ENCODE measurements at regions not wholly inside any gene's neighbourhood (a gene's known extent, or its start where the extent isn't known, plus 50 kb on each side); places are given as distances from the start of the nearest gene placed in this dataset.

GRCh38 chr3:177606891-177607290 is 409.6 kb upstream of the TBL1XR1 start:
- H3K36me3 ChIP-seq (ENCODE audit: control insufficient read depth in 1 of 2, insufficient read depth in 2 of 2, low read length in 2 of 2) = no peaks in the 10 kb centered on the region
- peak; percentile 31 to 67 for DNase-seq
- H2BK120ac ChIP-seq (ENCODE audit: insufficient read depth, low read length, poor library complexity) = no peak overlapping the region
- H3K4ac ChIP-seq (ENCODE audit: low read depth, low read length) = no peak overlapping the region
- H4K12ac ChIP-seq (ENCODE audit: low read depth, low read length) = no peak overlapping the region
- no peak overlapping the region for H4K8ac ChIP-seq (ENCODE audit: low read depth, low read length)
- no peak overlapping the region for H3K14ac ChIP-seq (ENCODE audit: low read length)
- H2BK5ac ChIP-seq (ENCODE audit: low read depth, low read length, poor library complexity) = no peak overlapping the region
- H3K27me3 ChIP-seq (ENCODE audit: insufficient read depth, low read length) = no peaks in the 10 kb centered on the region
- no peak overlapping the region for H3K23ac ChIP-seq (ENCODE audit: low read length)
- no peaks in the 10 kb centered on the region for H3K79me2 ChIP-seq (ENCODE audit: control insufficient read depth, insufficient read depth, low read length, poor library complexity)
- peaks cover 8% of the 10 kb centered on the region for H3K79me1 ChIP-seq (ENCODE audit: low read length)
- no peak overlapping the region for H2AFZ ChIP-seq (ENCODE audit: insufficient read depth, low read length, poor library complexity)
- peak overlapping the region; percentile 51 for H4K91ac ChIP-seq (ENCODE audit: low read depth, low read length)
- H3K4me2 ChIP-seq (ENCODE audit: low read length) = no peak overlapping the region
- peaks cover 7 to 12% of the 10 kb centered on the region in 2 experiments for H3K4me1 ChIP-seq (ENCODE audit: control insufficient read depth in 1 of 2, insufficient read depth in 2 of 2, low read length in 2 of 2)
- H3K9me3 ChIP-seq (ENCODE audit: insufficient read depth, low read depth, low read length) = no peaks in the 10 kb centered on the region
- no peak overlapping the region for H2BK12ac ChIP-seq (ENCODE audit: low read length)
- H3K27ac ChIP-seq (ENCODE audit: low read depth, low read length) = peak overlapping the region; percentile 32
- peak overlapping the region; percentile 79 for H2AK5ac ChIP-seq (ENCODE audit: low read length)
- H3K9ac ChIP-seq (ENCODE audit: low read length) = no peak overlapping the region
- H3K4me3 ChIP-seq (ENCODE audit: low read depth, low read length) = no peak overlapping the region
- H3K18ac ChIP-seq (ENCODE audit: low read length) = no peak overlapping the region
- no CpG with 5 or more reads among the region's 4 CpGs for WGBS (ENCODE audit: extremely low coverage, insufficient coverage, insufficient read length)

DNA sequence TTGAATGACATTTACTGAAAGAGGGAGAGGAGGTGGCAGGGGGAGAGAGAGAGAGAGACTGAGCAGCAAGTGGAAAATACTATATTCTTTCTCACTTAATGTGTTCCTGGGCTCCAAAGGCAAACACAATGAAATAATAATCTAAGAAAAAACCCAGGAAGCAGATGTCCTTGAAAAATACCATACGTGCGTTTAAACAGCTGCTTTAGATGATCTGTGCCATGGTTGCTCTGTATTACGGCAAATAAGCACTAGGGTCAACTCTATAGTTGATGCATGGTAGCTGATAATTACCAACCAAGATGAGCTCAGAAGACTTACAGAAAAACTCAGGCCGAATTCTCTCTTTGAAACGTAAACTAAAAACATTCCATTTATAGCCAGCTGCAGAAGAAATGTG is 410.3 kb upstream of the TBL1XR1 start:
- Histone ChIP-seq H2BK5ac (ENCODE audit: low read depth, low read length, poor library complexity) (no peak overlapping the region), H2BK120ac (ENCODE audit: insufficient read depth, low read length, poor library complexity) (no peak overlapping the region), H3K36me3 (ENCODE audit: control insufficient read depth in 1 of 2, insufficient read depth in 2 of 2, low read length in 2 of 2) (no peaks in the 10 kb centered on the region), H3K4me2 (ENCODE audit: low read length) (no peak overlapping the region), H3K18ac (ENCODE audit: low read length) (no peak overlapping the region), H3K14ac (ENCODE audit: low read length) (no peak overlapping the region), H2AFZ (ENCODE audit: insufficient read depth, low read length, poor library complexity) (no peak overlapping the region), H3K4ac (ENCODE audit: low read depth, low read length) (no peak overlapping the region), H3K4me3 (ENCODE audit: low read depth, low read length) (no peak overlapping the region), H4K91ac (ENCODE audit: low read depth, low read length) (no peak overlapping the region), H3K79me2 (ENCODE audit: control insufficient read depth, insufficient read depth, low read length, poor library complexity) (no peaks in the 10 kb centered on the region), H3K27ac (ENCODE audit: low read depth, low read length) (no peak overlapping the region), H3K9me3 (ENCODE audit: insufficient read depth, low read depth, low read length) (no peaks in the 10 kb centered on the region), H4K8ac (ENCODE audit: low read depth, low read length) (no peak overlapping the region), H2AK5ac (ENCODE audit: low read length) (no peak overlapping the region), H3K23ac (ENCODE audit: low read length) (no peak overlapping the region), H3K27me3 (ENCODE audit: insufficient read depth, low read length) (no peaks in the 10 kb centered on the region), H3K4me1 (ENCODE audit: control insufficient read depth in 1 of 2, insufficient read depth in 2 of 2, low read length in 2 of 2) (peaks cover 6 to 11% of the 10 kb centered on the region in 2 experiments), H4K12ac (ENCODE audit: low read depth, low read length) (no peak overlapping the region), H3K9ac (ENCODE audit: low read length) (no peak overlapping the region), H3K79me1 (ENCODE audit: low read length) (peaks cover 8% of the 10 kb centered on the region), H2BK12ac (ENCODE audit: low read length) (no peak overlapping the region)
- no CpG with 5 or more reads among the region's 5 CpGs for WGBS (ENCODE audit: extremely low coverage, insufficient coverage, insufficient read length)
- DNase-seq = no peak

- Histone ChIP-seq H3K4me1 (ENCODE audit: control insufficient read depth in 1 of 2, insufficient read depth in 2 of 2, low read length in 2 of 2) (peaks cover 5 to 6% of the 10 kb centered on the region in 2 experiments), H3K4me3 (ENCODE audit: low read depth, low read length) (no peak overlapping the region), H3K23ac (ENCODE audit: low read length) (no peak overlapping the region), H4K91ac (ENCODE audit: low read depth, low read length) (no peak overlapping the region), H3K27ac (ENCODE audit: low read depth, low read length) (no peak overlapping the region), H3K9ac (ENCODE audit: low read length) (no peak overlapping the region), H3K36me3 (ENCODE audit: control insufficient read depth in 1 of 2, insufficient read depth in 2 of 2, low read length in 2 of 2) (no peaks in the 10 kb centered on the region), H4K12ac (ENCODE audit: low read depth, low read length) (no peak overlapping the region), H2AK5ac (ENCODE audit: low read length) (no peak overlapping the region), H2AFZ (ENCODE audit: insufficient read depth, low read length, poor library complexity) (no peak overlapping the region), H3K9me3 (ENCODE audit: insufficient read depth, low read depth, low read length) (no peaks in the 10 kb centered on the region), H2BK120ac (ENCODE audit: insufficient read depth, low read length, poor library complexity) (no peak overlapping the region), H4K8ac (ENCODE audit: low read depth, low read length) (no peak overlapping the region), H2BK12ac (ENCODE audit: low read length) (peak overlapping the region; percentile 23), H3K79me1 (ENCODE audit: low read length) (peaks cover 8% of the 10 kb centered on the region), H3K4me2 (ENCODE audit: low read length) (no peak overlapping the region), H3K18ac (ENCODE audit: low read length) (no peak overlapping the region), H3K27me3 (ENCODE audit: insufficient read depth, low read length) (no peaks in the 10 kb centered on the region), H2BK5ac (ENCODE audit: low read depth, low read length, poor library complexity) (no peak overlapping the region), H3K79me2 (ENCODE audit: control insufficient read depth, insufficient read depth, low read length, poor library complexity) (no peaks in the 10 kb centered on the region), H3K4ac (ENCODE audit: low read depth, low read length) (no peak overlapping the region), H3K14ac (ENCODE audit: low read length) (no peak overlapping the region)
- no peak for DNase-seq
- WGBS (ENCODE audit: extremely low coverage, insufficient coverage, insufficient read length) = no CpG with 5 or more reads among the region's 1 CpG
Measured at GRCh38 chr3:177608443-177608842, 411.2 kb upstream of the TBL1XR1 start.

GRCh38 chr3:177609613-177610012 is 412.3 kb upstream of the TBL1XR1 start:
- no peaks in the 10 kb centered on the region for H3K79me2 ChIP-seq (ENCODE audit: control insufficient read depth, insufficient read depth, low read length, poor library complexity)
- peaks cover 2 to 3% of the 10 kb centered on the region in 2 experiments for H3K4me1 ChIP-seq (ENCODE audit: control insufficient read depth in 1 of 2, insufficient read depth in 2 of 2, low read length in 2 of 2)
- no peak overlapping the region for H3K23ac ChIP-seq (ENCODE audit: low read length)
- H4K91ac ChIP-seq (ENCODE audit: low read depth, low read length) = no peak overlapping the region
- no peak overlapping the region for H3K9ac ChIP-seq (ENCODE audit: low read length)
- no peaks in the 10 kb centered on the region for H3K27me3 ChIP-seq (ENCODE audit: insufficient read depth, low read length)
- no peak overlapping the region for H3K4ac ChIP-seq (ENCODE audit: low read depth, low read length)
- H3K27ac ChIP-seq (ENCODE audit: low read depth, low read length) = no peak overlapping the region
- H3K14ac ChIP-seq (ENCODE audit: low read length) = no peak overlapping the region
- H4K8ac ChIP-seq (ENCODE audit: low read depth, low read length) = no peak overlapping the region
- no peak overlapping the region for H2BK5ac ChIP-seq (ENCODE audit: low read depth, low read length, poor library complexity)
- H2AFZ ChIP-seq (ENCODE audit: insufficient read depth, low read length, poor library complexity) = no peak overlapping the region
- no peak overlapping the region for H2BK12ac ChIP-seq (ENCODE audit: low read length)
- no peak for DNase-seq
- no peak overlapping the region for H3K18ac ChIP-seq (ENCODE audit: low read length)
- H3K36me3 ChIP-seq (ENCODE audit: control insufficient read depth in 1 of 2, insufficient read depth in 2 of 2, low read length in 2 of 2) = no peaks in the 10 kb centered on the region
- H3K79me1 ChIP-seq (ENCODE audit: low read length) = peaks cover 2% of the 10 kb centered on the region
- no peak overlapping the region for H4K12ac ChIP-seq (ENCODE audit: low read depth, low read length)
- H3K9me3 ChIP-seq (ENCODE audit: insufficient read depth, low read depth, low read length) = no peaks in the 10 kb centered on the region
- H3K4me3 ChIP-seq (ENCODE audit: low read depth, low read length) = no peak overlapping the region
- H3K4me2 ChIP-seq (ENCODE audit: low read length) = no peak overlapping the region
- H2BK120ac ChIP-seq (ENCODE audit: insufficient read depth, low read length, poor library complexity) = no peak overlapping the region
- no peak overlapping the region for H2AK5ac ChIP-seq (ENCODE audit: low read length)

Data from trophoblast cell (in vitro differentiated cells and primary cell).